BJ (cell line): ENCODE measurements at regions not wholly inside any gene's neighbourhood (a gene's known extent, or its start where the extent isn't known, plus 50 kb on each side); places are given as distances from the start of the nearest gene placed in this dataset.

Experiments
- CTCF ChIA-PET: fragments of 350-600 bp; formaldehyde crosslinking; extraction: SDS; loops from one replicate; lab custom pipeline; 2021; ENCODE audit warnings: antibody characterized with exemption, inconsistent platforms; lab: Yijun Ruan, JAX
- POLR2A ChIA-PET: fragments of 300-600 bp; sonication (Branson Sonifier 250); formaldehyde crosslinking; extraction: SDS; loops from one replicate; lab custom pipeline; 2021; ENCODE audit warnings: antibody characterized with exemption; lab: Charles Lee
- DNase-seq: peaks from one replicate; pipeline ENCODE4 v3.0.0-alpha.2; 2011; ENCODE audit warnings: low read depth
- H3K27me3 ChIP-seq: 2 replicates; pipeline ENCODE4 v1.6.0; 2011; ENCODE audit warnings: low read length; ENCODE audit not compliant: control insufficient read depth, insufficient read depth
- H3K36me3 ChIP-seq: 2 replicates; pipeline ENCODE4 v1.5.1; 2011; ENCODE audit warnings: low read length; ENCODE audit not compliant: control insufficient read depth, insufficient read depth
- H3K4me3 ChIP-seq: 2 replicates; pipeline ENCODE4 v1.5.1; 2011; ENCODE audit warnings: low read depth, mild to moderate bottlenecking, control low read depth, low read length
- TF ChIP-seq, protein P1 (sequence below): IDR thresholded peaks from 2 replicates; pipeline ENCODE4 v1.5.1; 2011; ENCODE audit warnings: low read depth, mild to moderate bottlenecking, control low read depth, inconsistent platforms, low read length, moderate library complexity; ENCODE audit not compliant: insufficient read depth

DNA sequence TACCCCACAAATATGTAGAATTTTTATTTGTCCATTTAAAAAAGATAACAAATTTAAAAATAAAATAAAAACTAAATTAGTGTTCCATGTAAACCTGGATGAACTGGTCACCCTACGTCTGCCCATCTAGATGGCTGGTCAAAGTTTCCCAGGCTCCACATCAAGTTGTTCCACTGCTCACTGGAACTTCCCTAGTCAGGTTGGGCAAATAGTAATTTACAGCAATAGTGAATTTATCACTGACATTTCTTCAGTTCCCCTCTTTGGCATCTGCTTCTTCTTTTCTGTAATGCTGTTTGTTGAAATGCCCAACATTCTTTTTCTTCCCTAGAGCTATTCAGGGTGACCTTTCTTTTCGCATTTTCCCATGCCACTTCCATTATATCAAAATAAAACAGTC is 272.7 kb upstream of the BTG1 start:
- H3K27me3 ChIP-seq = no peaks in the 10 kb centered on the region
- POLR2A ChIA-PET = no interaction called here
- no peak for DNase-seq
- TF ChIP-seq, protein P1, sequence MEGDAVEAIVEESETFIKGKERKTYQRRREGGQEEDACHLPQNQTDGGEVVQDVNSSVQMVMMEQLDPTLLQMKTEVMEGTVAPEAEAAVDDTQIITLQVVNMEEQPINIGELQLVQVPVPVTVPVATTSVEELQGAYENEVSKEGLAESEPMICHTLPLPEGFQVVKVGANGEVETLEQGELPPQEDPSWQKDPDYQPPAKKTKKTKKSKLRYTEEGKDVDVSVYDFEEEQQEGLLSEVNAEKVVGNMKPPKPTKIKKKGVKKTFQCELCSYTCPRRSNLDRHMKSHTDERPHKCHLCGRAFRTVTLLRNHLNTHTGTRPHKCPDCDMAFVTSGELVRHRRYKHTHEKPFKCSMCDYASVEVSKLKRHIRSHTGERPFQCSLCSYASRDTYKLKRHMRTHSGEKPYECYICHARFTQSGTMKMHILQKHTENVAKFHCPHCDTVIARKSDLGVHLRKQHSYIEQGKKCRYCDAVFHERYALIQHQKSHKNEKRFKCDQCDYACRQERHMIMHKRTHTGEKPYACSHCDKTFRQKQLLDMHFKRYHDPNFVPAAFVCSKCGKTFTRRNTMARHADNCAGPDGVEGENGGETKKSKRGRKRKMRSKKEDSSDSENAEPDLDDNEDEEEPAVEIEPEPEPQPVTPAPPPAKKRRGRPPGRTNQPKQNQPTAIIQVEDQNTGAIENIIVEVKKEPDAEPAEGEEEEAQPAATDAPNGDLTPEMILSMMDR = no peak
- no peak overlapping the region for H3K4me3 ChIP-seq
- CTCF ChIA-PET = no interaction called here
- H3K36me3 ChIP-seq = no peaks in the 10 kb centered on the region

DNA sequence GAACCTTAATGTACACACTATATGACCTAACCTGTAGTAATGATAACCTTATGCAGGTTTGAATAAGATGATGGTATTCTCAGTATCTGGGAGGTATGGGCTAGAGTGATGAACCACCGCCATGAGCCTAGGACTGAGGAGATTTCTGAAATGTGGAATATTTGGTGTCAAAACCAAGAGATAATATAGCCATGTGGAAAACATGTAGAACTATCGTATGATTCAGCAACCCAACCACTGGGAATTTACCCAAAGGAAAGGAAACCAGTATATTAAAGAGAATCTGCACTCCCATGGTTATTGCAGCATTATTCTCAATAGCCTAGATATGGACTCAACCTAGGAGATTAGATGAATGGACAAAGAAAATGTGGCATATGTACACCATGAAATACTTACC is 271.7 kb upstream of the BTG1 start:
- TF ChIP-seq, protein P1 = no peak
- ChIA-PET CTCF (no interaction called here), POLR2A (no interaction called here)
- DNase-seq = no peak
- Histone ChIP-seq H3K27me3 (no peaks in the 10 kb centered on the region), H3K4me3 (no peak overlapping the region), H3K36me3 (no peaks in the 10 kb centered on the region)

DNA sequence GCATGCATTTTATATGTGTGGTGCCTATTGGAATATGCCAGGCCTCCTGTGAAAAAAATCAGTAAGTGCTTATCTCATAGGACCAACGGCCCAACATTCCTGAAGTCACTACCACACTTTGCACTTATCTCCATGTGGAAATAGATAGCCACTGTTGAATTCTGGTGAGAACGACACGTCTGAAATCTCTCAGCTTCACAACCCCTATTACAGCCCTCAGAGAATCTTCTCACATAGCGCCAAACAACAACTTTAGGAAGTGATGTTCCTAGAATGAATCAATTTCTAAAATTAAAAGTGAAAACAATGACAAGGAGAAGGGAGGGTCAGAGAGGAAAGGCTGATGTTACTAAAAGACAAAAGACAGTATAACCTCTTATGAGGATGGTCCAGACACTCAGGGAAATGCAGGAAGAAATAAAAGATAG is 270.8 kb upstream of the BTG1 start:
- TF ChIP-seq, protein P1 = no peak
- H3K36me3 ChIP-seq = no peaks in the 10 kb centered on the region
- no peak overlapping the region for H3K4me3 ChIP-seq
- no peaks in the 10 kb centered on the region for H3K27me3 ChIP-seq
- DNase-seq = no peak
- ChIA-PET POLR2A (no interaction called here), CTCF (no interaction called here)

DNA sequence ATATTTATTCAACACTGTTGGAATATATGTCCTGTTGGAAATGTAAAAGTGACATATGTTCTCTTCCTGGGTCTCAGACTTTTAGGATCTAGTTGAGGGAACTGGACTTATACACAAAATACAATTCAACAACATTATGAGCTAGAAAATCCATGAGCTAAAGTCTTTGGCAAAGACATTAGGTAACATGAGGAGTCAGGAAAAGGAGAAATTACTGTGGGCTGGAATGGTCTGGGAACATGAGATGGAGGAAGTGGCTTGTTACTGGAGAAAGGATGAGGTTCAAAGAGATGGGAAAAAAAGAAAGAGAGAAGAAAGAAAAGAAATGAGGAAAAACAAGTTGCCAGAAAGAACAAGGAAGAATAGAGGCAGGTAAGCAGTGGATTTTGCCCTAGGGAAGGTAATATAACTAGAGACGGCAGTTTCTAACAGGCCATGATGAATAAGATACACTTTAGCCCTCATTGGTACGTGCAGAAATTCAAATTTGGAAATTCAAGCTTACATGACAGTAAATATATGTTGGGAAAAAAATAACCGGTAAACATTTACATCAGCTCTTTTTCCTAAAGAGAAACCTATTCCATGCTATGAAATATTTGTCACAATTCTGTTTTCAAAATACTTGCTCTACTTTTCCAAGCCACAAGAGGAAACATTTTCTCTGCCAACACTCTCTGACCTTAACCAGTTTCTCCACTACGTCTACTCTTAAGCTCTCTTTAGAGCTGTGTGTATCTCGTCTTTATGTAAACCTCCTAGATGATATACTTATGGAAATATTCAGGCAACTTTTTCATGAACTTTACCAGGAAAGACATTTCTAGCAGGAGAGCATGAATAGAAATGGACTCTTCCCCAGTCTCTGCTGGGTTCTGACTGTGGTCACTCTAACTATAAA is 268.8 kb upstream of the BTG1 start:
- TF ChIP-seq, protein P1 = no peak
- no peak for DNase-seq
- ChIA-PET POLR2A (no interaction called here), CTCF (interaction anchor here (0.7 kb wide), 1 partner anchor 582 kb away, joined by 3 read pairs; no protein-coding TSS in a partner anchor)
- H3K36me3 ChIP-seq = no peaks in the 10 kb centered on the region
- no peaks in the 10 kb centered on the region for H3K27me3 ChIP-seq
- H3K4me3 ChIP-seq = no peak overlapping the region

DNA sequence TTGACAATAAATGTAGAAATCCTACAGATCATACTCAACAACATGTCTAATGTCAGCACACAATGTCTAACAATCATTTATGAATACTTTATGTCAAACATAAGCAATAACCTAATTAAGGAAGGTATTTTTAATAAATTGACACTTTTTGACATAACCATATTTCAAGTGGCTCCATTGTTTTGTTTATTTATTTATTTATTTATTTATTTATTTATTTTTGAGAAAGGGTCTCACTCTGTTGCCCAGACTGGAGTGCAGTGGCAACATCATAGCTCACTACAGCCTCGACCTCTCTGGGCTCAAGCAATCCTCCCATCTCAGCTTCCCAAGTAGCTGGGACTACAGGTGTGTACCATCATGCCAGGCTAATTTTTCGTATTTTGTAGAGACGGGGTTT is 267.6 kb upstream of the BTG1 start:
- DNase-seq = no peak
- Histone ChIP-seq H3K36me3 (no peaks in the 10 kb centered on the region), H3K27me3 (no peaks in the 10 kb centered on the region), H3K4me3 (no peak overlapping the region)
- ChIA-PET CTCF (no interaction called here), POLR2A (no interaction called here)
- TF ChIP-seq, protein P1 = no peak
